ENCODE measurements at regions not wholly inside any gene's neighbourhood (a gene's known extent, or its start where the extent isn't known, plus 50 kb on each side); places are given as distances from the start of the nearest gene placed in this dataset.

GRCh38 chr1:185681034-185681633 lies 53.1 kb upstream of the HMCN1 start:
- Histone ChIP-seq H3K9me3 (ENCODE audit: insufficient read depth, low read length) (no peaks in the 10 kb centered on the region), H3K79me2 (ENCODE audit: insufficient read depth, low read length) (no peaks in the 10 kb centered on the region), H3K27me3 (ENCODE audit: low read length) (no peaks in the 10 kb centered on the region), H3F3A (ENCODE audit: insufficient read depth) (no peaks in the 10 kb centered on the region), H3K4me3 (ENCODE audit: insufficient read depth, low read length, poor library complexity, severe bottlenecking) (no peak overlapping the region), H3K27ac (ENCODE audit: low read depth, low read length) (no peak overlapping the region), H3K9ac (ENCODE audit: low read length) (no peak overlapping the region), H2AFZ (ENCODE audit: low read depth, low read length, severe bottlenecking) (no peak overlapping the region), H3K36me3 (ENCODE audit: low read length) (no peaks in the 10 kb centered on the region), H3K4me2 (ENCODE audit: low read depth, low read length, poor library complexity, severe bottlenecking) (no peak overlapping the region), H3K9me2 (replicated peaks; ENCODE audit: insufficient read depth, low read length) (no peaks in the 10 kb centered on the region), H4K20me1 (ENCODE audit: low read depth, low read length) (no peaks in the 10 kb centered on the region)
- no peak for TF ChIP-seq CTCF (IDR thresholded peaks at IDR 0.05; ENCODE audit: insufficient read depth, low read length, poor library complexity, severe bottlenecking)
- TF ChIP-seq EZH2phosphoT487 (conservative IDR thresholded peaks at IDR 0.05; ENCODE audit: low read length), result no peak

GRCh38 chr1:185680453-185680852 lies 53.7 kb upstream of the HMCN1 start:
- Histone ChIP-seq H3K9me2 (replicated peaks; ENCODE audit: insufficient read depth, low read length) (no peaks in the 10 kb centered on the region), H3K9ac (ENCODE audit: low read length) (no peak overlapping the region), H3K4me3 (ENCODE audit: insufficient read depth, low read length, poor library complexity, severe bottlenecking) (no peak overlapping the region), H3F3A (ENCODE audit: insufficient read depth) (no peaks in the 10 kb centered on the region), H3K27ac (ENCODE audit: low read depth, low read length) (no peak overlapping the region), H3K27me3 (ENCODE audit: low read length) (no peaks in the 10 kb centered on the region), H3K4me2 (ENCODE audit: low read depth, low read length, poor library complexity, severe bottlenecking) (no peak overlapping the region), H2AFZ (ENCODE audit: low read depth, low read length, severe bottlenecking) (peak overlapping the region; percentile 56), H3K36me3 (ENCODE audit: low read length) (no peaks in the 10 kb centered on the region), H3K79me2 (ENCODE audit: insufficient read depth, low read length) (no peaks in the 10 kb centered on the region), H3K9me3 (ENCODE audit: insufficient read depth, low read length) (no peaks in the 10 kb centered on the region), H4K20me1 (ENCODE audit: low read depth, low read length) (no peaks in the 10 kb centered on the region)
- TF ChIP-seq CTCF (IDR thresholded peaks at IDR 0.05; ENCODE audit: insufficient read depth, low read length, poor library complexity, severe bottlenecking) (no peak), EZH2phosphoT487 (conservative IDR thresholded peaks at IDR 0.05; ENCODE audit: low read length) (no peak)

- H3K27me3 ChIP-seq (ENCODE audit: low read length), result no peaks in the 10 kb centered on the region
- H3F3A ChIP-seq (ENCODE audit: insufficient read depth), result no peaks in the 10 kb centered on the region
- TF ChIP-seq CTCF (IDR thresholded peaks at IDR 0.05; ENCODE audit: insufficient read depth, low read length, poor library complexity, severe bottlenecking) (no peak), EZH2phosphoT487 (conservative IDR thresholded peaks at IDR 0.05; ENCODE audit: low read length) (no peak)
- no peaks in the 10 kb centered on the region for H3K9me2 ChIP-seq (replicated peaks; ENCODE audit: insufficient read depth, low read length)
- H3K9me3 ChIP-seq (ENCODE audit: insufficient read depth, low read length), result no peaks in the 10 kb centered on the region
- H3K27ac ChIP-seq (ENCODE audit: low read depth, low read length), result no peak overlapping the region
- no peak overlapping the region for H3K4me2 ChIP-seq (ENCODE audit: low read depth, low read length, poor library complexity, severe bottlenecking)
- H3K9ac ChIP-seq (ENCODE audit: low read length), result no peak overlapping the region
- H2AFZ ChIP-seq (ENCODE audit: low read depth, low read length, severe bottlenecking), result no peak overlapping the region
- no peak overlapping the region for H3K4me3 ChIP-seq (ENCODE audit: insufficient read depth, low read length, poor library complexity, severe bottlenecking)
- no peaks in the 10 kb centered on the region for H4K20me1 ChIP-seq (ENCODE audit: low read depth, low read length)
- no peaks in the 10 kb centered on the region for H3K79me2 ChIP-seq (ENCODE audit: insufficient read depth, low read length)
- H3K36me3 ChIP-seq (ENCODE audit: low read length), result no peaks in the 10 kb centered on the region
These were observed 55.0 kb upstream of the HMCN1 start for GRCh38 chr1:185679220-185679619.

Measured in SU-DHL-6 (cell line).